ENCODE measurements at regions not wholly inside any gene's neighbourhood (a gene's known extent, or its start where the extent isn't known, plus 50 kb on each side); places are given as distances from the start of the nearest gene placed in this dataset.

- TF ChIP-seq CTCF (IDR thresholded peaks at IDR 0.05; ENCODE audit: low read depth, low read length, poor library complexity, severe bottlenecking): no peak
- TF ChIP-seq EZH2phosphoT487 (IDR thresholded peaks at IDR 0.05; ENCODE audit: borderline replicate concordance, low read length): no peak
These were observed 73.7 kb upstream of the SPANXB1 start for GRCh38 chrX:140928739-140929138.

Measured in DOHH2 (cell line).